ENCODE measurements at regions not wholly inside any gene's neighbourhood (a gene's known extent, or its start where the extent isn't known, plus 50 kb on each side); places are given as distances from the start of the nearest gene placed in this dataset.
A peak's percentile ranks its signal among the peaks of the same experiment; 100 is the strongest.
"Not testable (repeated sequence)": the region's sequence is repeated elsewhere in the genome, so short reads cannot be mapped to it uniquely, and the experiment has no call there.

DNA sequence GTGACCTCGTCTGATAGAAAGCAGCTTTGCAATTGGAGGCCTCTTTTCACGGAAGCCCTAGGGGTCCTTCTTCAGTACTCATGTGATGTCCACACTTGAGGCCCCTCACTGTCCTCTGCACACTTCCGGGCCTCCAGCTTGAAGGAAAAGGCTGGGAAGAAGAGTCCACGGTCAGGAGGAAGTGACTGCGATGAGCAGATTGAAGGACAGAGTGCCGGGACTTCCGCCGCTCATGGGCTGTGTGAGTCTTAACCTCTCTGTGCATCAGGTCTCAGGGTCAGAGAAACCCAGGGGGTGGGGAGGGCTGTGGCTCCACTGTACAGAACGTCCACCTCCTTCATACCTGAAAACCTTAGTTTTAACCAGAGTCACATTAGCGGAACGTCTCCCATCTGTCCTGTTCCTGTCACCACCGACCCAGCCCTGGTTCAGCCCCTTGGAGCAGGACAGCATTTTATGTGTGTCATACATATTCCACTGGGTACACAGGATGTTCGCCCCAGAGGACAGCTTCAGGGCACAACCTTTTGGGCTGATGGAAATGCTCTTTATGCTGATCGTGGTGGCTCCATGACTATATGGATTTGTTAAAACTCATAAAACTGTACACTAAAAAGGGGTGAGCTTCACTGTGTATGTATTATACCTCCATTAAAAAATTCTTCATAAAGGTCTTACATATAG lies 51.0 kb upstream of the SORCS2 start:
- DNase-seq (no peak), ATAC-seq (no peak)
- intact Hi-C loops (cut with micrococcal nuclease): no loop called here

DNA sequence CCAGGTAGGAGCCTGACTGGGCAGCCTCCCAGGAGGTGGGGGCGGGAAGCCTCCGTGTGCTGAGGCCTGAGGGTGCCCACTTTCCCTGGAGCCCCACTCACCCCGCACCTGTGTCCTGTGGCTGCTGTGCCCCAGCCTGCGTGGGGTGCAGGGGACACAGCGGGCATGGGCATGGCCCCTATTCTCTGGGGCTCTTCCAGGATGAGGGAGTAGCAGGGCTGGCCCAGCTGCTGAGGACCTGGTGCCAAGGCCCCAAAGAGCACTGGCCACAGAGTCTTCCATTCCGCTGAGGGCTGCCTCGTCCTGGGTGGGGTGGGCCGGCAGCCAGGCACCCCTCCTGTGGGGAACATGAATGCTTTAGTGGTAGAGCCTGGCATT lies 51.7 kb upstream of the SORCS2 start:
- ATAC-seq: no peak
- intact Hi-C loops (cut with micrococcal nuclease): no loop called here
- no peak for DNase-seq

DNA sequence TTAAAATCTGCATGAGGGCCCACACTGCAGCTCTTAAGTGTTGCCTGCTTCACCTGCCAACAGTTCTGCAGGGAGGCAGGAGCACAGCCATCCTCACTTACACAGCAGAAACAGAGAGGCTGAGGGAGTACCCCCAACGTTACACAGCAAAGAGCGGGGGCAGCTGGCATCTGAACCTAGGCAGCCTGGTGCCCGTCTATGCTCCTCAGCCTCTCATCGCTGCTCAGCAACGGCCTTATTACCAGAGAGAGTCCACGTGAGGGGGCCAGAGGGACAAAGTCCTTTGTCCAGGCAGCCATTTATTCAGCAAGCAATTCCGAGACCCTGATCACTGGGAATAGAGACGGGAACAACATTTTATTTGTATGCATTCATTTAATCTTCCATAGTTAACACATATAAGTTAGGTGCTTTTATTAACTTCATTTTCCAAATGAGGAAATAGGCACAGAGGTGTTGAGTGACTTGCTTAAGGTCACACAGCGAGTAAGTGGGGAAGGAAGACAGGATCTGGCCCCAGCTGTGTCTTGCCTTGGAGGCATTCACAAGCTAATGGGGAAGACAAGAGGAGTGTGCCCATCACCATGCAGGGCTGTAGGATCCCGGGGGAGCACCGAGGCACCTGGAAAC lies 52.2 kb upstream of the SORCS2 start:
- no peak for DNase-seq
- intact Hi-C loops (cut with micrococcal nuclease): no loop called here
- no peak for ATAC-seq

DNA sequence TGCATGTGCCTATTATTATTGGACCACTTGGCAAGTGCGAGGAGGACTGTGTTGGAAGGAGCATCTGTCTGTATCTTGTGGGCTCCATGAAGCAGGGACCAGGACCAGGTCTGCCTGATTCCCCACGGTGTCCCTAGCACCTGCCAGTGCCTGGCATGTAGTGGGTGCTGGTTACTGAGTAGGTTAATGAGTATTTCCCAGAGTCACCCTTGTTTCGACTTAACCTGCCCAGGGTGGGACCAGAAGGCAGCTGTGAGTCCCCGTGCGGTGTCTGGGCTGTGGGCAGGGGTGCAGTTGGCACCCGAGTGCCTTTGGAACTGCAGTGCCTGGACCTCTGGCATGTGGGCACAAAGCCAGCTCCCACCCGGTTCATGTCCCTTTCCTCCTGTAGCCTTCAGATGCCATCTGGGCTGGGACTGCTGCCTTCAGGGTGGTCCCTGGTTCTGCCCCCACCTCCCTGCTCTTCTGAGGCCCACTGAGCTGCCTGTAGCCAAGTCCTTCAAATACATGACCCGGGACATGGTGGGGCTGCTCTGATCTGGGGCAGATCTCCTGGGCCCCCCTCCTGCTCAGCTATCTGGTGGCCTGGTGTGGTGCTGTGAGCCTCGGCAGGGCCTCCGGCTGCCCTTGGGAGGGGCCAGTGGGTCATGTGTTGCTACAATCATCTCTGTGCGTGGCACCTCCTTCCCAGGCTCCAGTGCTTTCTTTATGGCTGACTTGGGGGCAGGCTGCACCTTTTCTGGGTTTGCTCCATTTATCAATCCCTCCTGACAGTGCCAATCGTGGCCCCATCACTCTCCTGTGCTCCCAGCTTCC lies 53.0 kb upstream of the SORCS2 start:
- intact Hi-C loops (cut with micrococcal nuclease): no loop called here
- DNase-seq (no peak), ATAC-seq (no peak)

DNA sequence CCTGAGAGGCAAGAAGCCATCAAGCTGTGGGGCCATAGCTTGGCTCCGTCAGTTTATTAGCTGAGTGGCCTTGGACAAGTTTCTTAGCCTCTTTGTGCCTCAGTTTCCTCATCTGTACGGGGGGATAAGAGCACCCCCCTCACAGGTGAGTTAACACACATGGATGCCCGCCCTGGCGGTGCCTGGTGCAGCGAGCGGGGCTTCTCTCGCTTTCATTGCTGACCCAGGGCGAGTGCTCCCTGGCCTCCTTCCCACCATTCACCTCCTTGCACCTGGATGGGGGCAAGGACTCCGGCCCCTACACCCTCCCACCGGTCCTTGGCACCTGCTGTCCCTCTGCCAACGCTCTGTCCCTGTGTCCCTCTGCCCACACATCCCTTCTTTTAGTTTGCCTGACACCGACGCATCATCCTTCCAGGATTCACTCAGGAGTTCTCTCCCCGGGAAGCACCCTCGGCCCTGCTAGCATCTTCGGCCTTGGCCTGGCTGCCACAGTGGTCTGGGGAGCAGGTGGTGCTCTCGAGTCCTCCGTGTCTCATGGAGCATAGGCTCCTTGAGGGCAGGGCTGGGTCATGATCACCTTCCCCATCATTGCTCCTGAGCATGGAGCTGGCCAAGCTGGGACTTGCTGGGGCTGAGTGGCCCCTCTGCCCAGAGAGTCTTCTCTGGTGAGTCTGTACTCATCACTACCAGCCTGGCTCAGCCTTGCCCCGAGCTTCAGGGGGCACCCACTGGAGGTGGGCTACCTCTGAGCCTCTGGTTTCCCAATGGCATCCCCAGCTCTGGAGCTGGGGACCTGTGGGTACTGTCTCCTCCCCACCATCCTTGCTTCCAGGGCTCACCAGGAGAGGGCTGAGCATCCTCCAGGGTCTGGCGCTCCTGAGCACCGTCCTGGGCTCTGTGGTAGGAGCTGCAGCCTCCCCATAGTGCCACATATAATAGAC lies 53.8 kb upstream of the SORCS2 start:
- DNase-seq (no peak), ATAC-seq (no peak)
- intact Hi-C loops (cut with micrococcal nuclease): no loop called here

DNA sequence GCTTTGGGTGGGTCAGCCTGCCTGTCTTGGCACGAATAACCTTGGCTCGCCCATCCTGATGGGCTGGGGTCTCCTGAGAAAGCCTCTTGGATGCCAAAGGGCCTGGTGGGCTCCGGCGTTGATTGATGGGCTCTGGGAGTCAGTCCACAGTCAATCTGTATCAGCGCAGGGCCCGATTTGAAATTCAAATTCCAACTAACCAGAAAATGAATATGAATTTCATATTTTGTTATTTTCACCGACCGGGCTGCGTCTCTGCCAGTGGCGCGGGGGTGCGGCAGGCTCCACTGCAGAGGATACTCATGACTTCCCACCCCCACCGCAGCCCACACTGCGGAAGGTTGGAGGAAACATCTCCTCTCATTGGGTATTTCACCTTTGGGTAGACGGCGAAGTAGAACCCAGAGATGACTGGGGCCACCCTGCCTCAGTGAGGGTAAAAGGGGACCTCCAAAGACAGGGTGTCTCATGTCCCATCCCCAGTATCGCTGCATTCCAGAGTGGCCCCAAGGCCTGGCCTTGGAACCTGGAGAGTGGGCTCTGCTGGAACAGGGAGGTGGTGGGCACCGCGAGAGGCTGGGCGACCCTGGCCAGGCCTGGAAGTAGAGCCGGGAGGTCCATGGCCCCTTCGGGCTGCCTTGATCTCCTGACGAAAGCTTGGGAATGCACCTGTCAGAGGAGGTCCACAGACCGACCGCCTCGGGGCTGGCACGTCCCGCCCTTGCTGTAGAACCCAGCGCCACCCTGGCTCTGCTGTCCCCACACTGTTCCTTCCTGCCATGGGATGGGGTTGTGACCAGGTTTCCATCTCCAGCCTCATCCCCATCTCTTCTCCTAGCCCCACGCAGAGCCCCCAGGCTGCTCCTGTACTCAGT lies 54.8 kb upstream of the SORCS2 start:
- ATAC-seq (no peak), DNase-seq (no peak)
- intact Hi-C loops (cut with micrococcal nuclease): no loop called here

DNA sequence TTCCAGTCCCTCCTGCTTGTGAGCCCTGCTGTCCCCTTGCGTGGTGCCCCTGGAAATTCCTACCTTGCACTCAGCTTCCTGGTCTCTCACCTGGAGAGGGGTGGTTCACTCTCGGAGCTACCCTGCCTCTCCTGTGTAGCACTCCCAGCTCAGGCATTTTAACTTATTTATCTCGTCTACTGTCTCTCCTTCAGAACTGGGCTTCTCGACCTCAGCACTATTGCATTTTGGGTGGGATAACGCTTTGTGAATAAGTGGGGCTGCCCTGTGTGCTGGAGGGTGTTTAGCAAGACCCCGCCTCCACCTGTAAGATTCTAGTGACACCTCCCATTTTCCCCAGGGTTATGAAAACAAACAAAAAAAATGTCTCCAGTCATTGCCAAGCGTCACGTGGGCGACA lies 56.0 kb upstream of the SORCS2 start:
- no peak for ATAC-seq
- DNase-seq: no peak
- intact Hi-C loops (cut with micrococcal nuclease): no loop called here

DNA sequence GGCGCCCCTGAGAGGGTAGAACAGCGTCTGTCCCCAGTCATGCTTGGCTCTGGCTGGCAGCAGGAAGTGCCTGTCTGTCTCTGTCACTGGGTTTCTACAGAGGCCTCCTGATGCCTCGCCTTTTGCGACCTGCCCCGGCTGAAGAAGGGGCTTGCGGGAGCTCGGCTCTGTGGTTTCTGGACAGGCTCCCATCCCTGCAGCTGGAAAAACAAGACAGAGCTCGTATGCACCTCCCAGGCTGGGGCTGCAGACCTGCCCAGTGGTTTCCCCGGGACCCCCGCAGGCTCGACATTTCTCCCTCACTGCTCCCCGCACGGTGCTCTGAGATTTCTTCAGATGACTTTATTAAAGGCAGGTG lies 57.0 kb upstream of the SORCS2 start:
- DNase-seq: no peak
- intact Hi-C loops (cut with micrococcal nuclease): no loop called here
- peak; percentile 53 for ATAC-seq

DNA sequence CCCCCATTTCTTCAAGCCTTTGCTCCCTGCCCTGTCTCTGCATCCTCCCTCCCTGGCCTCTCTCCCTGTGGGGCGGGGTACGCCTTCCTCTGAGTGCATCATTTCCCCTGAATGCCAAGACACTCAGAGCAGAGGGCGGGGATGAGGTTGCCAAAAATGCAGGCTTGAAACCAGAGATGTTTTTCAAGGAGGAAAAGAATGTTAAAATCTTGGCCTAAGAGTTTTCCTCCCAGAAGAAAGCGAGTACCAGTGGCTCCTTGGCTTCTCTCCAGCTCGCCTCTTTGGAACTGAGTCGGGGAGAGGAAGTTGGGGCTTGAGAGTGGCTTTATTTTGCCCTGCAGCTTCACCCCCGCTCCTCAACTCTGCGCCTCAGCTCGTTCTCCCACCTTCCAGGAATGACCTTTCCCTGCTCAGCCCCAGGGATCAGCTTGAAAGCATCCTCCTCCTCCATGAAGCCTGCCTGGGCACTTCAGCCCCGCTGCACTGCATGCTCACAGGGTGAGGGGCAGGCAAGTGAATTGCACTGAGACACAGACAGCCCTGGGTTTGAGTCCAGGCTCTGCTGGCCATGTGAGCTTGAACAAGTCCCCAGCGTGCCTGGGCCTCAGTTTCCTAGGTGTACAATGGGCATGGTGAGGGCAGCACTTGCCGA lies 57.5 kb upstream of the SORCS2 start:
- intact Hi-C loops (cut with micrococcal nuclease): no loop called here
- peak; percentile 66 for ATAC-seq
- DNase-seq: peak; percentile 64

DNA sequence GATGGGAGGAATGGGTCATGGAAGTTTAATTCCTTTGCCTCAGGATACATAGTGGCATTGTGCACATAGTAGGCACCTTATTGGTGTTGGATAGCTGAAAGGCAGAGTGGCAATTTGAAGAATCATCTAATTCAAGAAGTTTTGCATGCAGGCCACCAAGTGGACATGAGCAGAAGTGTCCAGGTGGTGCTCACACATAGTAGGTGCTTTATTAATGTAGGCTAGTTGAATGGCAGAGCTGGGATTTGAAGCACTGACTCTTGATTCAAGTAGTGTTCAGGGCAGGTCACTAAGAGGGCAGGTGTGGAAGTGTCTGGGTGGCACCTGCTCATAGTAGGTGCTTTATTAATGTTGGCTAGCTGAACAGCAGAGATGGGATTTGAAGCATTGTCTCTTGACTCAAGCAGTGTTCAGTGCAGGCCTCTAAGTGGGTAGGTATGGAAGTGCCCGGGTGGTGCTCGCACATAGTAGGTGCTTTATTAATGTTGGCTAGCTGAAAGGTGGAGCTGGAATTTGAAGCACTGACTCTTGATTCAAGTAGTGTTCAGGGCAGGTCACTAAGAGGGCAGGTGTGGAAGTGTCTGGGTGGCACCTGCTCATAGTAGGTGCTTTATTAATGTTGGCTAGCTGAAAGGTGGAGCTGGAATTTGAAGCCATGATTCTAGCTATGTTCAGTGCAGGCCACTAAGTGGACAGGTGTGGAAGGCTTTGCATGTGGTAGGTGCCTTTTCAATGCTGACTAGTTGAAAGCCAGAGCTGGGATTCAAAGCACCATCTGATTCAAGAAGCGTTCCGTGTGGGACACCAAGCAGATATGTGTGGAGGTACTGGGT lies 58.3 kb upstream of the SORCS2 start:
- DNase-seq; ATAC-seq; intact Hi-C loops (cut with micrococcal nuclease): not testable (repeated sequence)

DNA sequence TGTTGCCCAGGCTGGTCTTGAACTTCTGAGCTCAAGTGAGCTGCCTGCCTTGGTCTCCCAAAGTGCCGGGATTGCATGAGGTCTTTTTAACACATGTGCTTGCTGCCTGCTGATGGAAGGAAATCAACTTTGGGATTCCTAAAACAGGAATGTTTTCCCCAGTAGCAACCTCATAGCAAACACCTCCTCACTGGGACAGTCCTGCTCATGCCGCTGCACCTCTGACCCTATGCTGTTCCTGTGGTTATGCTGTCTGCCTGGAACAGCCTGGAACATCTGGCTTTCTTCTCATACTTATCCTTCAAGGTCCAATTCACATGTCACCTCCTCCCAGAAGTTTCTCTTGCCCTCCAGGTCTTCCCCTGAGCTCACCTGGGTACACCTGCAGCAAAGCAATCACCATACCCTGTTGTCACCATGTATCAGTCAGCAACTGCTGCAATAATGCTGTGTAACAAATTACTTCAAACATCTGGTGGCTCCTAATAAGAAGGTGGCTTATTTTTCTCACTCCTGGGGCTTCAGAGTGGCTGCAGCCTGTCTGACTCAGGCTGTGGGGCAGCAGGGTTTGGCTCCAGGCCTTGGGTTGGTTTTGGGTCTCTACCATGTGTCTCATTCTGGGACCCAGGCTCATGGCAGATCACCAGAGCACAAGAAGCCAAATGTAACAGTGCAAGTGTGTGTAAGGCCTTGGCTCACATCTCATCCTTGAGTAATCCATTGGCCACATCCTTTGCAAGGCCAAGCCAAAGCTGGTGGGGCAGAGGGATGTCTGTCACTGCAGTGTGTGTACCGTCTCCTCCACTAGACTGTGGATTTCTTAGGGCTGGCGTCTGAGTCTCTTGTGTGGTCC lies 59.4 kb upstream of the SORCS2 start:
- ATAC-seq (no peak), DNase-seq (no peak)
- intact Hi-C loops (cut with micrococcal nuclease): no loop called here

DNA sequence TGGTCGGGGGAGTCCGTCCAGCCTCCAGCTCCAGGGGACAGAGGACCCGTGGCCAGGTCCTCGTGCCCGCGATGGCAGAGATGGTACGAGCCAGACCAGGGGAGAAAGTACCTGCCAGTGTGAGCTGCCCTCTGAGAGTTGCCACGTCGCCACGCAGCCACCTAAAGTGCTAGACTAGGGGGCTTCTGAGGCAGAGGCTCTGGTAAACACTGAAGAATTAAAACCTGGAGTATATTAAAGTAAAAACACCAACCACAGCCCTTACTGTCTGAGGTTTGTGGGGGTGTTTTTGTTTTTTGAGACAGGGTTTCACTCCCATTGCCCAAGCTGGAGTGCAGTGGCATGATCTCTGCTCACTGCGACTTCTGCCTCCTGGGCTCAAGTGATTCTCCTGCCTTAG lies 60.1 kb upstream of the SORCS2 start:
- DNase-seq (no peak), ATAC-seq (no peak)
- intact Hi-C loops (cut with micrococcal nuclease): no loop called here

DNA sequence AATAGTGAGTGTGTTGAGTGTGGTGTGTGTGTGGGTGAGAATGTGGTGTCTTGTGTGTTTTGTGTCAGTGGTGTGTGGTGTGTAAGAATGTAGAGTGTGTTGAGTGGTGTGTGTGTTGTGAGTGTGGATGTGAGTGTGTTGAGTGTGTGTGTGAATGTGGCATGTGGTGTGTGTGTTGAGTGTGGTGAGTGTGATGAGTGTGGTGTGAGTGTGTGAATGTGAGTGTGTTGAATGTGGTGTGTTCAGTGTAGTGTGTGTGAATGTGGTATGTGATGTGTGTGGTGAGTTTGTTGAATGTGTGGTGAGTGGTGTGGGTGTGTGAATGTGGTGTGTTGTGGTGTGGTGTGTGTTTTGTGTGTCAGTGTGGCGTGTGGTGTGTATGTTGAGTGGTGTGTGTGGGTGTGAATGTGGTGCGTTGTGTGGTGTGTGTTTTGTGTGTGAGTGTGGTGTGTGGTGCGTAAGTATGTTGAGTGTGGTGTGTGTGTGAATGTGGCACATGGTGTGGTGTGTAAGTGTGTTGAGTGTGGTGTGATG lies 60.8 kb upstream of the SORCS2 start:
- intact Hi-C loops (cut with micrococcal nuclease): no loop called here
- ATAC-seq (no peak), DNase-seq (no peak)

DNA sequence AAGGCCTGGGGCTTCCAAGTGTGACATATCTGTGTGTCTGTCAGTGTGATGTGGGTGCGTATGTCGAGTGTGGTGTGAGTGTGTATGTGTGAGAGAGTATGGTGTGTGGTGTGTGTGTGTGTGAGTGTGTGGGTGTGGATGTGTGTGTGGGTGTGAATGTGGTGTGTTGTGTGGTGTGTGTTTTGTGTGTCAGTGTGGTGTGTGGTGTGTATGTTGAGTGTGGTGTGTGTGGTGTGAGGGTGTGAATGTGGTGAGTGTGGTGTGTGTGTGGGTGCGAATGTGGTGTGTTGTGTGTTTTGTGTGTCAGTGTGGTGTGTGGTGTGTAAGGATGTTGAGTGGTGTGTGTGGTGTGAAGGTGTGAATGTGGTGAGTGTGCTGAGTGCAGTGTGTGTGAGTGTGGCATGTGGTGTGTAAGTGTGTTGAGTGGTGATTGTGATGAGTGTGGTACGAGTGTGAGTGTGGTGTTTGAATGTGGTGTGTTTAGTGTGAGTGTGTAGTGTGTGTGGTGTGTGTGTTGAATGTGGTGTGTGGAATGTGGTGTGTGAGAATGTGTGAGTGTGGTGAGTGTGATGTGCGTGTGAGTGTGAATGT lies 61.6 kb upstream of the SORCS2 start:
- ATAC-seq: no peak
- intact Hi-C loops (cut with micrococcal nuclease): no loop called here
- DNase-seq: peak; percentile 1

DNA sequence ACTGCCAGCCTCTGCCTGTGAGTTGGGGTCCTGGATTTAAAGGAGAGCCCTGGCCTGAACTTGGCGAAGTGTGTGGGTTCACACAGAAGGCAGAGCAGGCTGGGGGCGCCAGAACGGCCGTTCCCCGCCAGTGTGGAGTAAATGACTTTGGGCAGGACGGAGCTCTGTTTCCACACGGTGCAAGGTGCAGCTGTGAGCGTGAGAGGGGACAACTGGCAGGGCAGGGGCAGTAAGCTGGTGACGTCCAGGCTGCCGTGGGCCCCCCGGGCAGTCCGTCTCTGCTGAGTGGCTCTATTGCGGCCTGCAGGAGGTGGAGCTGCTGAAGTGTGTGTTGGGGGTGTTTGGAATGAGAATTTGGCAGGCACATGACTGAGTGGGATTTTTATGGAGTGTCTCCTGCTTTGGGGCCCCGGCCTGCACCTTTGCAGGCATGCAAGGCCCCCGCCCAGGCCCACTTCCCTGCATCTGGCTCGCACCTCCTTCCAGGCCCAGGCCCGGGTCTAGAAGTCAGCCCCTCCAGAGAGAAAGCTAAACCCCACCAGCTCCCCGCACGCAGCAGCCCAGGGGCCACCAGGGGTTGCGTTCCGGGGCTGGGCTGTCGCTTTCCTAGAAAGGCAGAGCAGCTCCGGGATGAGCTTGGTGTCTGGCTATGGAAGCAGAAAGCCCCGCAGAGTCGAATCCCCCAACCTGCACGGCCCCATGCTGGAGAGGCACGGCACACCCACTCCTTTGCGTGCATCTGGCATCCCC lies 62.2 kb upstream of the GRPEL1 start:
- intact Hi-C loops (cut with micrococcal nuclease): no loop called here
- DNase-seq: no peak
- ATAC-seq: no peak

All from left ventricle myocardium superior (tissue), 1 donor.